SK-N-SH (cell line): ENCODE measurements at regions not wholly inside any gene's neighbourhood (a gene's known extent, or its start where the extent isn't known, plus 50 kb on each side); places are given as distances from the start of the nearest gene placed in this dataset.

ENCODE experiments used
- CTCF ChIA-PET: fragments of 300-600, 350-600 bp; formaldehyde crosslinking; extraction: SDS; loops from one replicate; lab custom pipeline; 2021; lab: Yijun Ruan, JAX
- POLR2A ChIA-PET: fragments of 350-600 bp; sonication (Branson Sonifier 250); formaldehyde crosslinking; extraction: SDS; loops from one replicate; lab custom pipeline; 2020; ENCODE audit warnings: antibody characterized with exemption, inconsistent platforms; lab: Yijun Ruan, JAX
- DNase-seq: peaks from one replicate; pipeline ENCODE4 v3.0.0; 2012
- H2AFZ ChIP-seq: fragments of 200-600 bp; sonication (generic); 2 replicates; pipeline ENCODE4 v1.8.1; 2016; ENCODE audit warnings: antibody characterized with exemption, mild to moderate bottlenecking, low read depth
- H3F3A ChIP-seq: fragments of 200-600 bp; sonication (generic); replicated peaks from 2 replicates; pipeline ENCODE3; 2016; ENCODE audit warnings: antibody characterized with exemption, mild to moderate bottlenecking; ENCODE audit not compliant: insufficient read depth
- H3K27ac ChIP-seq, 2 experiments: fragments of 200-500 bp in 1 of 2; fragments of 200-600 bp in 1 of 2; sonication (Bioruptor generic) in 1 of 2; sonication (generic), shearing (Covaris generic) in 1 of 2; 2 replicates each; pipeline versions ENCODE4 v1.5.1 to v1.6.1; 2014 to 2016; ENCODE audit warnings: low read depth in 2 of 2, inconsistent platforms in 1 of 2, low read length in 1 of 2, mild to moderate bottlenecking in 1 of 2, mixed read lengths in 1 of 2
- H3K27me3 ChIP-seq: fragments of 200-600 bp; sonication (generic), shearing (Covaris generic); 2 replicates; pipeline ENCODE4 v1.6.1; 2016; ENCODE audit warnings: mixed run types; ENCODE audit not compliant: insufficient read depth
- H3K36me3 ChIP-seq, 2 experiments: fragments of 200-500 bp in 1 of 2; fragments of 200-600 bp in 1 of 2; sonication (Bioruptor generic) in 1 of 2; sonication (generic) in 1 of 2; replicated peaks in 1 of 2; 2 replicates each; pipeline versions ENCODE3 to v1.5.1; 2014 to 2016; ENCODE audit warnings: low read length in 1 of 2, mild to moderate bottlenecking in 1 of 2; ENCODE audit not compliant: insufficient read depth in 2 of 2, control insufficient read depth in 1 of 2
- H3K4me1 ChIP-seq, 2 experiments: fragments of 200-500 bp in 1 of 2; fragments of 200-600 bp in 1 of 2; sonication (Bioruptor generic) in 1 of 2; sonication (generic), shearing (Covaris generic) in 1 of 2; 2 replicates each; pipeline versions ENCODE4 v1.5.1 to v1.6.1; 2014 to 2016; ENCODE audit warnings: low read depth in 1 of 2, low read length in 1 of 2, mixed run types in 1 of 2; ENCODE audit not compliant: insufficient read depth in 2 of 2, control insufficient read depth in 1 of 2
- H3K4me2 ChIP-seq: fragments of 200-600 bp; sonication (generic), shearing (Covaris generic); 2 replicates; pipeline ENCODE4 v1.6.1; 2017; ENCODE audit warnings: mixed run types
- H3K4me3 ChIP-seq, 2 experiments: fragments of 200-500 bp in 1 of 2; fragments of 200-600 bp in 1 of 2; sonication (Bioruptor generic) in 1 of 2; sonication (generic), shearing (Covaris generic) in 1 of 2; 2 replicates each; pipeline versions ENCODE4 v1.5.1 to v1.8.1; 2014 to 2016; ENCODE audit warnings: low read depth in 2 of 2, inconsistent platforms in 1 of 2, low read length in 1 of 2, mild to moderate bottlenecking in 1 of 2, mixed read lengths in 1 of 2, moderate library complexity in 1 of 2
- H3K79me2 ChIP-seq: fragments of 200-600 bp; sonication (generic); 2 replicates; pipeline ENCODE4 v1.8.1; 2017; ENCODE audit warnings: mild to moderate bottlenecking; ENCODE audit not compliant: insufficient read depth
- H3K9ac ChIP-seq: fragments of 200-600 bp; sonication (generic); 2 replicates; pipeline ENCODE4 v1.6.1; 2017; ENCODE audit warnings: mixed run types
- H3K9me2 ChIP-seq: fragments of 200-600 bp; sonication (generic); 2 replicates; pipeline ENCODE4 v1.6.1; 2017; ENCODE audit warnings: mixed run types
- H3K9me3 ChIP-seq: fragments of 200-600 bp; sonication (generic); 2 replicates; pipeline ENCODE4 v1.6.1; 2017; ENCODE audit warnings: mixed run types, mild to moderate bottlenecking, moderate library complexity
- H4K20me1 ChIP-seq: fragments of 200-600 bp; sonication (generic); 2 replicates; pipeline ENCODE4 v1.6.1; 2017; ENCODE audit warnings: mild to moderate bottlenecking, mixed run types; ENCODE audit not compliant: insufficient read depth
- CTCF ChIP-seq: fragments of 200-600 bp; sonication (generic); IDR thresholded peaks from 2 replicates; pipeline ENCODE4 v1.6.1; 2017; ENCODE audit warnings: antibody characterized with exemption, mild to moderate bottlenecking, moderate library complexity
- ELF1 ChIP-seq: IDR thresholded peaks from 2 replicates; pipeline ENCODE4 v1.4.0; 2012
- EP300 ChIP-seq, 2 experiments: IDR thresholded peaks; 2 replicates each; pipeline versions ENCODE4 v1.4.0 to v1.6.1; 2012; ENCODE audit warnings: borderline replicate concordance in 1 of 2, low read depth in 1 of 2, low read length in 1 of 2
- FOXJ3 ChIP-seq: sonication (generic); formaldehyde crosslinking; IDR thresholded peaks from 2 replicates; pipeline ENCODE4 v1.5.1; 2020; ENCODE audit warnings: mild to moderate bottlenecking, missing genetic modification reagents
- FOXM1 ChIP-seq: IDR thresholded peaks from 2 replicates; pipeline ENCODE4 v1.4.0; 2012; ENCODE audit warnings: low read depth, mild to moderate bottlenecking
- GABPA ChIP-seq: IDR thresholded peaks from 2 replicates; pipeline ENCODE4 v1.4.0; 2012; ENCODE audit warnings: low read depth, mild to moderate bottlenecking
- GATA2 ChIP-seq: sonication (generic); formaldehyde crosslinking; IDR thresholded peaks from 2 replicates; pipeline ENCODE4 v1.5.0; 2020; ENCODE audit warnings: mild to moderate bottlenecking, missing genetic modification reagents
- JUND ChIP-seq: IDR thresholded peaks from 2 replicates; pipeline ENCODE4 v1.4.0; 2012
- MEF2A ChIP-seq: IDR thresholded peaks from 2 replicates; pipeline ENCODE4 v1.4.0; 2012; ENCODE audit warnings: low read depth, borderline replicate concordance
- NRF1 ChIP-seq: IDR thresholded peaks from 2 replicates; pipeline ENCODE4 v1.6.1; 2012; ENCODE audit warnings: low read depth, mild to moderate bottlenecking, low read length
- POLR2AphosphoS5 ChIP-seq: IDR thresholded peaks from 2 replicates; pipeline ENCODE4 v1.6.1; 2012; ENCODE audit warnings: low read depth, low read length
- TEAD4 ChIP-seq: IDR thresholded peaks from 2 replicates; pipeline ENCODE4 v1.4.0; 2012; ENCODE audit warnings: mild to moderate bottlenecking, borderline replicate concordance; ENCODE audit not compliant: insufficient read depth
- YY1 ChIP-seq: IDR thresholded peaks from 2 replicates; pipeline ENCODE4 v1.4.0; 2012; ENCODE audit warnings: low read depth, mild to moderate bottlenecking
- ZBTB33 ChIP-seq: IDR thresholded peaks from 2 replicates; pipeline ENCODE4 v1.4.0; 2012; ENCODE audit warnings: low read depth, borderline replicate concordance
- WGBS: methylation state at CpG from one replicate; pipeline ENCODE4 v1.1.6; 2017; ENCODE audit warnings: low lambda C conversion rate; 5-methylcytosine and 5-hydroxymethylcytosine counted together
- TF ChIP-seq, protein P1 (sequence below): IDR thresholded peaks from 2 replicates; pipeline ENCODE4 v1.4.0; 2012; ENCODE audit warnings: low read depth, borderline replicate concordance

GRCh38 chr16:77643176-77643575 is 79.1 kb upstream of the NUDT7 start:
- Histone ChIP-seq H3K27ac (no peak overlapping the region), H2AFZ (no peak overlapping the region), H3K9me3 (no peaks in the 10 kb centered on the region)
- TF ChIP-seq, protein P1, sequence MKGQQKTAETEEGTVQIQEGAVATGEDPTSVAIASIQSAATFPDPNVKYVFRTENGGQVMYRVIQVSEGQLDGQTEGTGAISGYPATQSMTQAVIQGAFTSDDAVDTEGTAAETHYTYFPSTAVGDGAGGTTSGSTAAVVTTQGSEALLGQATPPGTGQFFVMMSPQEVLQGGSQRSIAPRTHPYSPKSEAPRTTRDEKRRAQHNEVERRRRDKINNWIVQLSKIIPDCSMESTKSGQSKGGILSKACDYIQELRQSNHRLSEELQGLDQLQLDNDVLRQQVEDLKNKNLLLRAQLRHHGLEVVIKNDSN, result no peak
- no peak for TF ChIP-seq CTCF
- TF ChIP-seq YY1, result no peak
- no peak for TF ChIP-seq GATA2 (CRISPR knock-in tag)
- TF ChIP-seq, all 33 proteins: peak for 0
- Histone ChIP-seq H3K9ac (no peak overlapping the region), H3K4me3 (no peak overlapping the region), H3K27me3 (no peaks in the 10 kb centered on the region), H3K9me2 (no peaks in the 10 kb centered on the region), H3F3A (no peaks in the 10 kb centered on the region), H4K20me1 (no peaks in the 10 kb centered on the region), H3K4me2 (no peak overlapping the region), H3K4me1 (no peaks in the 10 kb centered on the region), H3K36me3 (no peaks in the 10 kb centered on the region), H3K79me2 (no peaks in the 10 kb centered on the region)
- DNase-seq, result no peak
- POLR2A ChIA-PET, result no interaction called here
- WGBS, result 38% methylated on average over 5 of the region's 5 CpGs
- CTCF ChIA-PET, result interaction anchor here (1.1 to 1.2 kb wide), 2 partner anchors 17 to 407 kb away, joined by 3 to 4 read pairs; no protein-coding TSS in a partner anchor

DNA sequence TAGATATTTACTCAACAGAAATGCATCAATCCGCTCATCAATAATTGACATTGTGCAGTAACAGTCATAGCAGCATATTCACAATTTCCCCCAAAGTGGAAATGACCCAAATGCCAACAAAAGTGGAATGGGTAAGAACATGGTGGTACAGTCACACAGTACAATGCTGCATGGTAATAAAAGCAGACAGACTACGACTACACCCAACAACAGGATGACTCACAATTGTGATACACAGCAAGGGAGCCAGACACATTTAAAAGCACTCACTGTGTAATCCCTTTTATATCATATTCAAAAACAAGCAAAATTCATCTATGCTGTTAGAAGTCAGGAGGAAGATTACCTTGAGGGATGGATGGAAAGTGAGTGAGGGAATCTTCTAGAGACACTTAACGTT is 76.5 kb upstream of the NUDT7 start:
- no peaks in the 10 kb centered on the region for H3K9me2 ChIP-seq
- H2AFZ ChIP-seq, result no peak overlapping the region
- H3K79me2 ChIP-seq, result no peaks in the 10 kb centered on the region
- H3K27ac ChIP-seq, result no peak overlapping the region
- TF ChIP-seq EP300 (IDR thresholded peaks at IDR 0.05; ENCODE audit: borderline replicate concordance in 1 of 2, low read depth in 1 of 2, low read length in 1 of 2) (no peak), GABPA (no peak), MEF2A (no peak)
- H3K4me2 ChIP-seq, result no peak overlapping the region
- ChIA-PET CTCF (no interaction called here), POLR2A (no interaction called here)
- H3K9ac ChIP-seq, result no peak overlapping the region
- WGBS, result 20% methylated on average over 3 of the region's 3 CpGs
- no peak for DNase-seq
- H3K4me3 ChIP-seq, result no peak overlapping the region
- H3K36me3 ChIP-seq, result no peaks in the 10 kb centered on the region
- no peaks in the 10 kb centered on the region for H4K20me1 ChIP-seq
- H3K4me1 ChIP-seq, result no peaks in the 10 kb centered on the region
- H3F3A ChIP-seq, result no peaks in the 10 kb centered on the region
- no peaks in the 10 kb centered on the region for H3K9me3 ChIP-seq
- no peaks in the 10 kb centered on the region for H3K27me3 ChIP-seq

DNA sequence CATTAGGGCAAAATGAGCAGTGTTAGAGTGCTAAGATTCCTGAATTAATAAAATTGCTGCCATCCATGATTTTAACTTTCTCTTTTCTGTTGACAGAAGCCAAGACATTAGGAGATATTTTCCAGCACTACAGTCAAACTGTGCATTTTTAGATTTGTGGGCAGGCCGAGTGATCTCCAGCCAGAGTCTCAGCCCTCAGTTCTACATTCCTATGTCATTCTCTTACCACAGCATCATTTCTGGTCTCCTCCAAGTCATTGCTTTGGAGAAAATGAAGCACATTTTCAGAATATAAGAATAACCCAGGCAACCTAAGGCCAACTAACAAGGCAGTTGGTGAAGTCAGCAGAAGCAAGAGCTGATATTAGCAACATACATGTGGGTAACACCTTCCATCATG is 74.6 kb upstream of the NUDT7 start:
- no peaks in the 10 kb centered on the region for H3K9me3 ChIP-seq
- H3K27ac ChIP-seq, result no peak overlapping the region
- no peak overlapping the region for H3K4me3 ChIP-seq
- no peak overlapping the region for H3K9ac ChIP-seq
- H3K4me2 ChIP-seq, result no peak overlapping the region
- H2AFZ ChIP-seq, result no peak overlapping the region
- H4K20me1 ChIP-seq, result no peaks in the 10 kb centered on the region
- DNase-seq, result no peak
- no peaks in the 10 kb centered on the region for H3K79me2 ChIP-seq
- POLR2A ChIA-PET, result no interaction called here
- 13% methylated on average over 1 of the region's 1 CpG for WGBS
- H3K4me1 ChIP-seq, result no peaks in the 10 kb centered on the region
- CTCF ChIA-PET, result interaction anchor here (4.8 kb wide), 1 partner anchor 13 kb away, joined by 34 read pairs; no protein-coding TSS in a partner anchor
- no peaks in the 10 kb centered on the region for H3K36me3 ChIP-seq
- H3F3A ChIP-seq, result no peaks in the 10 kb centered on the region
- H3K27me3 ChIP-seq, result no peaks in the 10 kb centered on the region; the same call in 1 of the 2 replicates
- no peaks in the 10 kb centered on the region for H3K9me2 ChIP-seq
- TF ChIP-seq MEF2A (no peak), EP300 (IDR thresholded peaks at IDR 0.05; ENCODE audit: borderline replicate concordance in 1 of 2, low read depth in 1 of 2, low read length in 1 of 2) (no peak), ELF1 (no peak), FOXJ3 (CRISPR knock-in tag) (no peak), JUND (no peak), ZBTB33 (no peak), FOXM1 (no peak), POLR2AphosphoS5 (no peak), TEAD4 (no peak), NRF1 (no peak), GATA2 (CRISPR knock-in tag) (no peak)
- TF ChIP-seq, protein P1, result no peak
